NCI-H1092 (cell line): ENCODE measurements at regions not wholly inside any gene's neighbourhood (a gene's known extent, or its start where the extent isn't known, plus 50 kb on each side); places are given as distances from the start of the nearest gene placed in this dataset.

Experiments used
- DNase-seq: peaks from one replicate; lab custom pipeline; 2025; lab: John Stamatoyannopoulos, UW

GRCh38 chr1:82491301-82492048, 690.7 kb downstream of the ADGRL2 start:
- DNase-seq = no peak

GRCh38 chr1:82487778-82488177, 687.0 kb downstream of the ADGRL2 start:
- DNase-seq = no peak

GRCh38 chr1:82486969-82487368, 686.2 kb downstream of the ADGRL2 start:
- no peak for DNase-seq

- no peak for DNase-seq
These were observed 685.7 kb downstream of the ADGRL2 start for GRCh38 chr1:82486468-82486867.

- DNase-seq = no peak
These were observed 685.0 kb downstream of the ADGRL2 start for GRCh38 chr1:82485591-82486369.

GRCh38 chr1:82483146-82483545, 682.4 kb downstream of the ADGRL2 start:
- DNase-seq = no peak

- DNase-seq = no peak
These were observed 678.2 kb downstream of the ADGRL2 start for GRCh38 chr1:82478916-82479315.

GRCh38 chr1:82472489-82473131, 671.9 kb downstream of the ADGRL2 start:
- no peak for DNase-seq

GRCh38 chr1:82466891-82467290, 666.2 kb downstream of the ADGRL2 start:
- no peak for DNase-seq

- DNase-seq = no peak
These were observed 665.7 kb downstream of the ADGRL2 start for GRCh38 chr1:82466416-82466815.

- DNase-seq = no peak
These were observed 664.3 kb downstream of the ADGRL2 start for GRCh38 chr1:82465024-82465423.

- DNase-seq = peak; percentile 68
These were observed 663.7 kb downstream of the ADGRL2 start for GRCh38 chr1:82464362-82465001.

- DNase-seq = no peak
These were observed 663.2 kb downstream of the ADGRL2 start for GRCh38 chr1:82463951-82464350.

- no peak for DNase-seq
These were observed 661.6 kb downstream of the ADGRL2 start for GRCh38 chr1:82462366-82462765.

- DNase-seq = no peak
These were observed 654.6 kb downstream of the ADGRL2 start for GRCh38 chr1:82455342-82455741.

- no peak for DNase-seq
These were observed 653.7 kb downstream of the ADGRL2 start for GRCh38 chr1:82454431-82454830.

GRCh38 chr1:82453511-82454185, 652.9 kb downstream of the ADGRL2 start:
- DNase-seq = no peak

- DNase-seq = no peak
These were observed 651.4 kb downstream of the ADGRL2 start for GRCh38 chr1:82452096-82452495.

GRCh38 chr1:82451191-82451590, 650.5 kb downstream of the ADGRL2 start:
- DNase-seq = no peak

GRCh38 chr1:82449506-82450057, 648.8 kb downstream of the ADGRL2 start:
- no peak for DNase-seq

- DNase-seq = no peak
These were observed 646.2 kb downstream of the ADGRL2 start for GRCh38 chr1:82446955-82447354.

GRCh38 chr1:82446236-82446635, 645.5 kb downstream of the ADGRL2 start:
- DNase-seq = no peak
